Kidney epithelial cell (primary cell): ENCODE measurements at regions not wholly inside any gene's neighbourhood (a gene's known extent, or its start where the extent isn't known, plus 50 kb on each side); places are given as distances from the start of the nearest gene placed in this dataset.

Experiments
- DNase-seq: peaks from one replicate; pipeline ENCODE4 v3.0.0-alpha.2; 2010; ENCODE audit warnings: low read depth
- H3K27me3 ChIP-seq: 2 replicates; pipeline ENCODE4 v1.6.0; 2011; ENCODE audit warnings: low read length; ENCODE audit not compliant: control insufficient read depth, insufficient read depth
- H3K36me3 ChIP-seq: 2 replicates; pipeline ENCODE4 v1.5.1; 2011; ENCODE audit warnings: low read length; ENCODE audit not compliant: control insufficient read depth, insufficient read depth
- H3K4me3 ChIP-seq: 2 replicates; pipeline ENCODE4 v1.5.1; 2011; ENCODE audit warnings: low read depth, mild to moderate bottlenecking, control low read depth, low read length
- CTCF ChIP-seq: IDR thresholded peaks from 2 replicates; pipeline ENCODE4 v1.5.1; 2011; ENCODE audit warnings: mild to moderate bottlenecking, moderate library complexity, low read length, control low read depth, inconsistent platforms; ENCODE audit not compliant: insufficient read depth, poor library complexity, severe bottlenecking

- no peak for DNase-seq
- H3K36me3 ChIP-seq: no peaks in the 10 kb centered on the region
- no peak for TF ChIP-seq CTCF
- H3K4me3 ChIP-seq: no peak overlapping the region
- H3K27me3 ChIP-seq: no peaks in the 10 kb centered on the region
Observed at GRCh38 chr1:244205906-244206305, 154.8 kb downstream of the ZBTB18 start.

GRCh38 chr1:244207042-244207934, 156.2 kb downstream of the ZBTB18 start:
- Histone ChIP-seq H3K36me3 (no peaks in the 10 kb centered on the region), H3K4me3 (no peak overlapping the region), H3K27me3 (no peaks in the 10 kb centered on the region)
- DNase-seq: no peak
- TF ChIP-seq CTCF: no peak

- Histone ChIP-seq H3K4me3 (no peak overlapping the region), H3K36me3 (no peaks in the 10 kb centered on the region), H3K27me3 (no peaks in the 10 kb centered on the region)
- no peak for DNase-seq
- TF ChIP-seq CTCF: no peak
Observed at GRCh38 chr1:244207935-244208244, 156.8 kb downstream of the ZBTB18 start.

- H3K4me3 ChIP-seq: no peak overlapping the region
- TF ChIP-seq CTCF: no peak
- no peaks in the 10 kb centered on the region for H3K36me3 ChIP-seq
- no peaks in the 10 kb centered on the region for H3K27me3 ChIP-seq
- DNase-seq: no peak
Observed at GRCh38 chr1:244209955-244210354, 158.9 kb downstream of the ZBTB18 start.

GRCh38 chr1:244210884-244211558, 159.9 kb downstream of the ZBTB18 start:
- DNase-seq: no peak
- H3K36me3 ChIP-seq: no peaks in the 10 kb centered on the region
- no peak overlapping the region for H3K4me3 ChIP-seq
- peak; percentile 61 for TF ChIP-seq CTCF
- H3K27me3 ChIP-seq: no peaks in the 10 kb centered on the region
